ENCODE measurements at regions not wholly inside any gene's neighbourhood (a gene's known extent, or its start where the extent isn't known, plus 50 kb on each side); places are given as distances from the start of the nearest gene placed in this dataset.
A peak's percentile ranks its signal among the peaks of the same experiment; 100 is the strongest.
"Not testable (repeated sequence)": the region's sequence is repeated elsewhere in the genome, so short reads cannot be mapped to it uniquely, and the experiment has no call there.

GRCh38 chr6:2378891-2379652, 133.7 kb upstream of the GMDS start:
- DNase-seq = no peak

GRCh38 chr6:2378046-2378657, 132.7 kb upstream of the GMDS start:
- DNase-seq = no peak

- DNase-seq = peak in 3 of 56 donors; percentile 3 to 18 (median 3)
Observed at GRCh38 chr6:2376429-2377355, 131.3 kb upstream of the GMDS start.

- DNase-seq = no peak
Observed at GRCh38 chr6:2375443-2375842, 130.0 kb upstream of the GMDS start.

GRCh38 chr6:2369606-2370005, 124.2 kb upstream of the GMDS start:
- no peak for DNase-seq

- DNase-seq = no peak
Observed at GRCh38 chr6:2363211-2363610, 117.8 kb upstream of the GMDS start.

DNA sequence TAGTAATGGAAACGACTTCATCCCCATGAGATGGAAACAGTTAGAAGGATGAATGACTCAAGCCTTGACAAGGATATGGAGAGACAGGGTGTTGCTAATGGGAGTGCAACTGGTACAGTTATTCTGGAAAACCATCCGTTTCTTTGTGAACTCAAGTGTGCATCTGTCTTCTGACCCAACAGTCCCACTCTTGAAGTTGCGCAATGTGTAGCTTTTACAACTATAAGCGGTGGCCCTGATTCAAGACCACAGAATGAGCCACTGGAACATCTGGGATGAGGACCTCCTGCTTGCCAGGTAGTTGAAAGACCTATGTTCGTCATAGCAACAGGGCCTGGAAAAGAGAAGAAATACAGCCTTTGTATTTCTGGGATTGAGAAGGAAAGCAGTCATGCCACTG, 115.8 kb upstream of the GMDS start:
- DNase-seq = no peak

- no peak for DNase-seq
Observed at GRCh38 chr6:2360716-2361115, 115.3 kb upstream of the GMDS start.

- DNase-seq = no peak
Observed at GRCh38 chr6:2360126-2360525, 114.7 kb upstream of the GMDS start.

DNA sequence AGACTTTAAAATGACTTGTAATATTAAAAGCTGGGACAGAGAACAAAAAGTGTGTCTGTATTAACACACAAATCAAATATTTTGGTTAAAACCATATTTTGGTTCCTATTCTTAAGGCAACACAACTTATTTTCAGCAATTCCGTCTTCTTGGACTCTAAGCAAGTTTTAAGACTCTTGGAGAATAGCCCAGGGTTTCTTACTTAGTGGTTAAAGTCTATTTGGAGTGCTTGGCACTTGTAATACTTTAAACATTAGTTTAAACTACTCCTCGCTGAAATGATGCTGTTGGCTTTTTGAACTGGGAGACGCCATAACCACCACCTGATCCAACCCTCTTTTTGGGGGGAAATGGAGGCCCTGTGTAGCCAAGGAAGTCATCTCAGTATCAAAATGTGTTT, 109.7 kb upstream of the GMDS start:
- DNase-seq = no peak

DNA sequence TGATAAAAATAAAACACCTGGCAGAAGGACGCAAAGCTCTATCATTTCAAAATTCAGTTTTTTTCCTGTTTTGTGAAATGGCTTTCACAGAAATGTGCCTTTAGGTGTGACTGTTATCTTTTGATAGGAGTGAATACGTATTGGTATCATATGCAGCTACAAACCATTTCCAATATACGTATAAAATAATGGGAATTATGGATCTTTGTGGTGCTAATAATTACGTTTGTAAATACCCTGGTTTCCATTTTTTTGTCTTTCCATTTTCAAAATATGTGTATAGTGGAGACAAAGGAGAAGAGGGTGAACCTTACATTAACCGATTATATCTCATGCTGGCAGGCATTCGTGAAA, 108.7 kb upstream of the GMDS start:
- DNase-seq = no peak

DNA sequence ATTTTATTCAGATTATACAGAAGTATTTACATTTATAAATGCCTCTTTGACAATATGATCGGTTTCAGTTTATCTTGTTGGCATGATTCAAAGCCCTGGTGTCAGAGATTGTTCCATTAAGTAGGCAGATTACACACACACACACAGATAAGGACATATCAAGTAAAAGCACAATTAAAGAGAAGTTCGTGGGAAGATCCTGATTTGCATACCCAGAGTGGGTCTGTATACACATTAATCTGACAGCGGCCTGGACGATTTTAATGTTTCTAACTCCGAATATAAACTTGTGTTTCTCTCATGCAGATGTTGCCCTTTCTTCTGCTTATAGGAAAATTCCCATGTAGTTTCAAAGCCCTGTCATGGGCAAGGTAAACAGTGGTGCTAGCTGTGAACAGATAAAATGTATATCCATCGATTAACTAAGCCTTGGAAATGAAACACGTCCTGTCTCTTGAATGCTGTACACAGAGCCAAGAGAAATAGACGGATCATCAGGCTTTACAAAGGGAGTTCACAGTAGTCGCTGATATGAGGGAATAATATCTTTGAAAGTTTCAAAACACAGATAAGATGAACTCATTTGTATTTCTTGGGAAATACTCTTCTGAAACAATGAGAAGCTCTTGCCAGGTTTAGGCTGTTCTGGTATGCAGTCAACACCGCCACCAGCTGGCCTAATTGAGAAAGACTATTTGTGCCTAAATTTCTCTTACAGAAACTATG, 108.2 kb upstream of the GMDS start:
- peak in 41 of 56 donors; percentile 0 to 77 (median 16) for DNase-seq

DNA sequence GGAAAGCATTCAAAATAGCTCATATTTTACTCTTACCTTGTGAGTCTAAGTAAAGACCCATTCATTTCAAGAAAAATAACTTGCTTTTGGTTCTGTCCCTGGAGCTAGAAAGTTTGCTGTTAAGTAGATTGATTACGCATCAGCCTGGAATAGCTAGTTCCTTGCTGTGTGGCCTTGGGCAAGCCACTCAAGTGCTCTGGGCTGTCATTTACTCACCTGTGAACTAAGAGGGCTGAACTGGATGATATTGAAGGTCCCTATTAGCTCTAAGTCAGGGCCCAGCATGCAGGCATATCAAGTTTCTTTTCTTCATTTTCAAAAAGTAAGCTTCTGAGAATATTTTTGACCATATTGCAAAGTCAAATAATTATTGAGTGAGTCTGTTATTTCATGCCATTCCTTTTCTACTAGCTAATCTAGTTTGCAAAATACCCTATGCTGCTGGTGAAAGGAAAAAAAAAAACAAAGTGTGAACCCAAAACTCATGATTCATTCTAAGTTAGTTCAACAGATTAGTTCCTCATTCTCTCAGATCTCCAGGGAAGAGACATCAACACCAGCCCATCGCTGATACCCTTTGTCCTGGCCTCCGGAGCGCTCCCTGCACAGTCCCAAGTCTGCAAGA, 106.5 kb upstream of the GMDS start:
- DNase-seq = no peak

GRCh38 chr6:2351090-2351489, 105.7 kb upstream of the GMDS start:
- DNase-seq = no peak

DNA sequence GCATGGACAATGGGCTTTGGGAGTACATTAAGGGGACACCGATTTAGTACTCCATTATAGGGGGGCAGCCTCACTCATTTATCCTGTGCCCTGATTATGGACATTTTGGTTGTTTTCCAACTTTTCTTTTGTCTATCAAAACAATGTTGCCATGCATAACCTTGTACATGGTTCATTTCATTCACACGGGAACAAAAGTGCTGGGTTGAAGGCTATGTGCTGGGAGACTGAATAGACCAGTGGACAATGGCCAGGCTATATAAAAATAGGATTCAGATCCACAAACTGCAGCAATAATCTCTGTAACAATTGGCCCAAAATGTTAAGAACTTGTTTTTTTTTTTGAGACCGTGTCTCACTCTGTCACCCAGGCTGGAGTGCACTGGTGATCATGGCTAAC, 100.7 kb upstream of the GMDS start:
- no peak for DNase-seq

DNA sequence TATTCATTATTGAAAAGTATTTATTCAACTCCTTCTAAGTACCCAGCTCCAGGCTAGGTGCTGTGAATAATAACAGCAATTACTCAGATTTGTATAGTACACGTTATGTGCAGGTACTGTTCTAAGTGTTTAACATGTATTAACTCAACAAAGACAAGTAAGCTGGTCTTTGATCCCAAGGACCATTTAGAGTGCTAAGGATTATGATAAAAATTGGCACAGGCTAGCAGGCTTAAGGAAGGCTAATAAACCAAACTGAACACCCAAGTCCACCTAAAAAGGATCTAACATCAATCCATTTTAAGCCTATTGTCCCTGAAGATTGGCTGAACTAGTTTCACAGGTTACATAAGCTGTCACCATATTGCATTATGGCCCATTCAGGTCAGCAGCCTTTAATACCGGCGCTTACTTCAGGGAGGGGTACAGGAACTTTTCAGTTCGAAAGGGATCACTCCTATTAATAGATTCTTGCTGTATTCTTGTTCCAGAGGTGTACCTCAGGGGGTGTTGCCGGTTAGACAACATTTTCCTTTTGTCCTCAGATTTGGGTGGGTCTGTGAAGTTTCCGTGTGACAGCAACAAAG, 99.0 kb upstream of the GMDS start:
- DNase-seq = no peak

DNA sequence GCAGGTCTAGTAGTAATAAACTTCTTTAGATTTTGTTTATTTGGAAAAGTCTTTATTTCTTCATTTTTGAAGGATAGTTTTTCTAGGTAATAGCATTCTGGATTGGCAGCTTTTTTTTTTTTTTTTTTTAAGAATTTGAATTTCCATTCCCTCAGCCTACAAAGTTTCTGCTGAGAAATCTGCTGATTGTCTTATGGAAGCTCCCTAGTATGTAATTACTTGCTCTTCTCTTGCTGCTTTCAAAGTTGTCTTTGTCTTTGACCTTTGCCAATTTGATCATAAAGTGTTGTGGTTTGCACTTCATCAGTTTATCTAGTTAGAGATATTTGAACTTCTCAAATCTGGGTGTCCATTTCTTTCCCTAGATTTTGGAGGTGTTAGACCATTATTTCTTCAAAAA, 82.2 kb upstream of the GMDS start:
- DNase-seq = no peak

DNA sequence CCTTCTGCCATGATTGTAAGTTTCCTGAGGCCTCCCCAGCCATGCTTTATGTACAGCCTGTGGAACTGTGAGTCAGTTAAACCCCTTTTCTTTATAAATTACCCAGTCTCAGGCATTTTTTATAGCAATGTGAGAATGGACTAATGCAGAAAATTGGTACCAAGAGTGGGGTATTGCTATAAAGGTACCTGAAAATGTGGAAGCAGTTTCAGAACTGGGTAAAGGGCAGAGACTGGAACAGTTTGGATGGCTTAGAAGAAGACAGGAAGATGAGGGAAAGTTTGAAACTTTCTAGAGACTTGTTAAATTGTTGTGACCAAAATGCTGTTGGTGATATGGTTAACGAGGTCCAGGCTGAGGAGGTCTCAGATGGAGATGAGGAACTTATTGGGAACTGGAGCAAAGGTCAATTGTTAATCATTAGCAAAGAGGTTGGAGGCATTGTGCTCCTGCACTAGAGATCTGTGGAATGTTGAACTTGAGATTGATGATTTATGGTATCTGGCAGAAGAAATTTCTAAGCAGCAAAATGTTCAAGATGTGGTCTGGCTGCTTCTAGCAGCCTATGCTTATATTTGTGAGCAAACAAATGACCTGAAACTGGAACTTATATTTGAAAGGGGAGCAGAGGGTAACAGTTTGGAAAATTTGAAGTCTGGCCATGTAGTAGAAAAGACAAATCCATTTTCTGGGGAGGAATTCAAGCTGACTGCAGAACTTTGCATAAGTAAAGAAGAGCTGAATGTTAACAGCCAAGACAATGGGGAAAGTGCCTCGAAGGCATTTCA, 79.0 kb upstream of the GMDS start:
- no peak for DNase-seq

- not testable (repeated sequence) for DNase-seq
Observed at GRCh38 chr6:2317498-2317897, 72.1 kb upstream of the GMDS start.

DNA sequence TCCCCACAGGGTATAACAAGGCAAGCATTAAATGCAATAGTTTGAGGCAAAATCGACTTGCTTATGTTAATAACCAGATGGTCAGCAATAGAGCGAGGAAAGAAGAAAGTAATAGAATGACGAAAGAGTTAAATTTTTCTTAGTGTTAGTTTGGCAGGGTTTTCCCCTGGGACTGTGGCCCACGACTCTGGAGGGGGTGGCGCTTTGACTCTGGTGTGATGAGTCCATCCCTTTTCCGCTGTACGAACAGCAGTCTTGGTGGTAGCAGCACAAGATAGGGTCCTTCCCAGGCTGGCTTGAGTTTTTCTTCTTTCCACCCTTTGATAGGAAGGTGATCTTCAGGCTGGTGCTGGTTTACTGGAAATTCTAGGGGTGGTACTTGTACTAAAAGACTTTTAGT, 69.2 kb upstream of the GMDS start:
- DNase-seq = peak in 5 of 56 donors; percentile 2 to 11 (median 7)
